CD14-positive monocyte (primary cell): ENCODE measurements at regions not wholly inside any gene's neighbourhood (a gene's known extent, or its start where the extent isn't known, plus 50 kb on each side); places are given as distances from the start of the nearest gene placed in this dataset.
A peak's percentile ranks its signal among the peaks of the same experiment; 100 is the strongest.

Source experiments
- DNase-seq, 3 donors: peaks; one replicate each; pipeline ENCODE4 v3.0.0-alpha.2; 2011 to 2022
- H2AFZ ChIP-seq: 2 replicates; pipeline ENCODE4 v1.6.0; 2012; ENCODE audit warnings: mild to moderate bottlenecking, low read depth, low read length, inconsistent platforms; ENCODE audit not compliant: insufficient read depth, poor library complexity, severe bottlenecking
- H3K27ac ChIP-seq, 2 donors: 1 replicate in 1 of 2; 2 replicates in 1 of 2; pipeline ENCODE4 v1.5.1; 2012 to 2013; ENCODE audit warnings: low read length in 2 of 2, control low read depth in 1 of 2, inconsistent platforms in 1 of 2, low read depth in 1 of 2, mild to moderate bottlenecking in 1 of 2
- H3K27me3 ChIP-seq, 2 donors: one replicate each; pipeline versions ENCODE4 v1.6.0 to v1.6.1; 2011 to 2013; ENCODE audit warnings: low read length in 2 of 2; ENCODE audit not compliant: control insufficient read depth in 2 of 2, insufficient read depth in 2 of 2
- H3K36me3 ChIP-seq, 2 donors: replicated peaks in 1 of 2; 1 replicate in 1 of 2; 2 replicates in 1 of 2; pipeline versions ENCODE4 v1.5.1 to v1.6.1; 2012 to 2013; ENCODE audit warnings: low read length in 2 of 2, control low read depth in 1 of 2, inconsistent platforms in 1 of 2, mild to moderate bottlenecking in 1 of 2; ENCODE audit not compliant: insufficient read depth in 2 of 2, control insufficient read depth in 1 of 2
- H3K4me1 ChIP-seq, 2 donors: 1 replicate in 1 of 2; 2 replicates in 1 of 2; pipeline versions ENCODE4 v1.5.1 to v1.6.1; 2012 to 2013; ENCODE audit warnings: low read length in 2 of 2, control low read depth in 1 of 2, inconsistent platforms in 1 of 2, mild to moderate bottlenecking in 1 of 2, moderate library complexity in 1 of 2; ENCODE audit not compliant: insufficient read depth in 2 of 2, control insufficient read depth in 1 of 2
- H3K4me2 ChIP-seq: replicated peaks from 2 replicates; pipeline ENCODE3; 2012; ENCODE audit warnings: low read length, moderate library complexity, mild to moderate bottlenecking; ENCODE audit not compliant: poor library complexity, severe bottlenecking; ENCODE audit errors: extremely low read depth
- H3K4me3 ChIP-seq, 3 experiments: fragments of 200-600 bp in 1 of 3; sonication (generic) in 1 of 3; replicated peaks in 1 of 3; 1 replicate in 2 of 3; 2 replicates in 1 of 3; pipeline ENCODE4 v1.5.1; 2011 to 2013; ENCODE audit warnings: low read length in 3 of 3, mild to moderate bottlenecking in 3 of 3, control low read depth in 2 of 3, low read depth in 2 of 3, inconsistent platforms in 1 of 3, moderate library complexity in 1 of 3
- H3K79me2 ChIP-seq: 2 replicates; pipeline ENCODE4 v1.6.0; 2012; ENCODE audit warnings: mild to moderate bottlenecking, control low read depth, inconsistent platforms, low read length, moderate library complexity; ENCODE audit not compliant: insufficient read depth
- H3K9ac ChIP-seq: 2 replicates; pipeline ENCODE4 v1.6.0; 2017; ENCODE audit warnings: low read length, mild to moderate bottlenecking; ENCODE audit not compliant: insufficient read depth, poor library complexity, severe bottlenecking
- H3K9me3 ChIP-seq, 2 donors: replicated peaks in 1 of 2; 1 replicate in 1 of 2; 2 replicates in 1 of 2; pipeline versions ENCODE4 v1.5.1 to v1.6.1; 2012 to 2013; ENCODE audit warnings: low read length in 2 of 2, control low read depth in 1 of 2; ENCODE audit not compliant: control insufficient read depth in 1 of 2, insufficient read depth in 1 of 2
- H4K20me1 ChIP-seq: 2 replicates; pipeline ENCODE4 v1.6.0; 2012; ENCODE audit warnings: mild to moderate bottlenecking, low read length, control low read depth, moderate library complexity; ENCODE audit not compliant: insufficient read depth
- H3K27ac Mint-ChIP-seq, 7 donors: one replicate each; pipeline ENCODE4 v1.8.0; 2020; ENCODE audit warnings: mild to moderate bottlenecking in 7 of 7, mixed read lengths in 7 of 7, moderate library complexity in 6 of 7, inconsistent platforms in 2 of 7
- H3K27me3 Mint-ChIP-seq, 3 donors: one replicate each; pipeline ENCODE4 v1.8.0; 2021 to 2022; ENCODE audit warnings: low read depth in 3 of 3, mild to moderate bottlenecking in 3 of 3, mixed read lengths in 3 of 3, moderate library complexity in 3 of 3, inconsistent platforms in 1 of 3
- H3K36me3 Mint-ChIP-seq, 2 donors: one replicate each; pipeline ENCODE4 v1.8.0; 2020; ENCODE audit warnings: mixed read lengths in 2 of 2, inconsistent platforms in 1 of 2, mild to moderate bottlenecking in 1 of 2
- H3K4me1 Mint-ChIP-seq: one replicate; pipeline ENCODE4 v1.8.0; 2020; ENCODE audit warnings: mild to moderate bottlenecking, mixed read lengths
- H3K4me3 Mint-ChIP-seq, 2 donors: one replicate each; pipeline ENCODE4 v1.8.0; 2020; ENCODE audit warnings: mild to moderate bottlenecking in 2 of 2, mixed read lengths in 2 of 2, moderate library complexity in 1 of 2
- H3K9me3 Mint-ChIP-seq, 7 donors: one replicate each; pipeline ENCODE4 v1.8.0; 2020 to 2022; ENCODE audit warnings: mixed read lengths in 7 of 7, mild to moderate bottlenecking in 6 of 7, moderate library complexity in 6 of 7, inconsistent platforms in 2 of 7
- WGBS: methylation state at CpG from one replicate; pipeline ENCODE4 v1.1.5; 2013; ENCODE audit warnings: missing lambda C conversion rate; ENCODE audit not compliant: insufficient coverage; 5-methylcytosine and 5-hydroxymethylcytosine counted together
- intact Hi-C, 2 donors: fragments of 100-400 bp; cut with micrococcal nuclease; formaldehyde crosslinking; loops; one replicate each; pipeline versions ENCODE4 v1.15.0 to v1.15.1; 2023
- TF ChIP-seq, protein P1 (sequence below): fragments of 200-600 bp; IDR thresholded peaks from one replicate; pipeline ENCODE4 v1.8.0; 2022; ENCODE audit warnings: antibody characterized with exemption, mild to moderate bottlenecking

- intact Hi-C loops = no loop called here
- no CpG with 5 or more reads among the region's 2 CpGs for WGBS
- Histone ChIP-seq H4K20me1 (no peaks in the 10 kb centered on the region), H3K4me3 (no peak overlapping the region), H3K27ac (no peak overlapping the region), H3K4me1 (no peaks in the 10 kb centered on the region), H3K9me3 (no peaks in the 10 kb centered on the region), H3K79me2 (no peaks in the 10 kb centered on the region), H3K4me2 (no peak overlapping the region), H2AFZ (no peak overlapping the region), H3K27me3 (no peaks in the 10 kb centered on the region), H3K9ac (no peak overlapping the region), H3K36me3 (no peaks in the 10 kb centered on the region)
- no peak for DNase-seq
- Mint-ChIP-seq H3K4me3 (no peak overlapping the region), H3K9me3 (peaks cover 0 to 3% (median 0%) of the 10 kb centered on the region in 7 donors), H3K27ac (no peak overlapping the region), H3K36me3 (no peaks in the 10 kb centered on the region), H3K27me3 (peaks cover 0 to 6% (median 0%) of the 10 kb centered on the region in 3 donors), H3K4me1 (no peaks in the 10 kb centered on the region)
- TF ChIP-seq, protein P1, sequence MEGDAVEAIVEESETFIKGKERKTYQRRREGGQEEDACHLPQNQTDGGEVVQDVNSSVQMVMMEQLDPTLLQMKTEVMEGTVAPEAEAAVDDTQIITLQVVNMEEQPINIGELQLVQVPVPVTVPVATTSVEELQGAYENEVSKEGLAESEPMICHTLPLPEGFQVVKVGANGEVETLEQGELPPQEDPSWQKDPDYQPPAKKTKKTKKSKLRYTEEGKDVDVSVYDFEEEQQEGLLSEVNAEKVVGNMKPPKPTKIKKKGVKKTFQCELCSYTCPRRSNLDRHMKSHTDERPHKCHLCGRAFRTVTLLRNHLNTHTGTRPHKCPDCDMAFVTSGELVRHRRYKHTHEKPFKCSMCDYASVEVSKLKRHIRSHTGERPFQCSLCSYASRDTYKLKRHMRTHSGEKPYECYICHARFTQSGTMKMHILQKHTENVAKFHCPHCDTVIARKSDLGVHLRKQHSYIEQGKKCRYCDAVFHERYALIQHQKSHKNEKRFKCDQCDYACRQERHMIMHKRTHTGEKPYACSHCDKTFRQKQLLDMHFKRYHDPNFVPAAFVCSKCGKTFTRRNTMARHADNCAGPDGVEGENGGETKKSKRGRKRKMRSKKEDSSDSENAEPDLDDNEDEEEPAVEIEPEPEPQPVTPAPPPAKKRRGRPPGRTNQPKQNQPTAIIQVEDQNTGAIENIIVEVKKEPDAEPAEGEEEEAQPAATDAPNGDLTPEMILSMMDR = no peak
These were observed 69.6 kb upstream of the ARGLU1 start for GRCh38 chr13:106637519-106637918.

- no peaks in the 10 kb centered on the region for H4K20me1 ChIP-seq
- no peaks in the 10 kb centered on the region for H3K36me3 Mint-ChIP-seq
- H3K4me3 Mint-ChIP-seq = no peak overlapping the region
- H3K9ac ChIP-seq = no peak overlapping the region
- peaks cover 0 to 3% (median 0%) of the 10 kb centered on the region in 7 donors for H3K9me3 Mint-ChIP-seq
- H3K36me3 ChIP-seq = no peaks in the 10 kb centered on the region
- H3K79me2 ChIP-seq = no peaks in the 10 kb centered on the region
- no peaks in the 10 kb centered on the region for H3K4me1 ChIP-seq
- TF ChIP-seq, protein P1 = no peak
- DNase-seq = no peak
- peak overlapping the region in 1 of 7 donors; percentile 33 for H3K27ac Mint-ChIP-seq
- no peak overlapping the region for H3K27ac ChIP-seq
- H3K4me3 ChIP-seq = no peak overlapping the region
- H3K27me3 ChIP-seq = no peaks in the 10 kb centered on the region
- H2AFZ ChIP-seq = no peak overlapping the region
- no peaks in the 10 kb centered on the region for H3K4me1 Mint-ChIP-seq
- H3K27me3 Mint-ChIP-seq = peaks cover 0 to 6% (median 0%) of the 10 kb centered on the region in 3 donors
- WGBS = 71% methylated on average over 1 of the region's 3 CpGs
- no peak overlapping the region for H3K4me2 ChIP-seq
- intact Hi-C loops = no loop called here
- H3K9me3 ChIP-seq = no peaks in the 10 kb centered on the region
These were observed 68.6 kb upstream of the ARGLU1 start for GRCh38 chr13:106636492-106636891.
